IMR-90 (cell line): ENCODE measurements at regions not wholly inside any gene's neighbourhood (a gene's known extent, or its start where the extent isn't known, plus 50 kb on each side); places are given as distances from the start of the nearest gene placed in this dataset.

ENCODE experiments used
- CTCF ChIP-seq: conservative IDR thresholded peaks from 2 replicates; pipeline ENCODE4 v1.5.1; 2012; ENCODE audit warnings: mild to moderate bottlenecking, low read depth, low read length, improper control_type of control experiment
- MAZ ChIP-seq: IDR thresholded peaks from 2 replicates; pipeline ENCODE4 v1.6.1; 2012; ENCODE audit warnings: low read depth, mild to moderate bottlenecking, low read length, improper control_type of control experiment, moderate library complexity, borderline replicate concordance
- POLR2A ChIP-seq: IDR thresholded peaks from 2 replicates; pipeline ENCODE4 v1.6.1; 2012; ENCODE audit warnings: mild to moderate bottlenecking, low read depth, low read length

DNA sequence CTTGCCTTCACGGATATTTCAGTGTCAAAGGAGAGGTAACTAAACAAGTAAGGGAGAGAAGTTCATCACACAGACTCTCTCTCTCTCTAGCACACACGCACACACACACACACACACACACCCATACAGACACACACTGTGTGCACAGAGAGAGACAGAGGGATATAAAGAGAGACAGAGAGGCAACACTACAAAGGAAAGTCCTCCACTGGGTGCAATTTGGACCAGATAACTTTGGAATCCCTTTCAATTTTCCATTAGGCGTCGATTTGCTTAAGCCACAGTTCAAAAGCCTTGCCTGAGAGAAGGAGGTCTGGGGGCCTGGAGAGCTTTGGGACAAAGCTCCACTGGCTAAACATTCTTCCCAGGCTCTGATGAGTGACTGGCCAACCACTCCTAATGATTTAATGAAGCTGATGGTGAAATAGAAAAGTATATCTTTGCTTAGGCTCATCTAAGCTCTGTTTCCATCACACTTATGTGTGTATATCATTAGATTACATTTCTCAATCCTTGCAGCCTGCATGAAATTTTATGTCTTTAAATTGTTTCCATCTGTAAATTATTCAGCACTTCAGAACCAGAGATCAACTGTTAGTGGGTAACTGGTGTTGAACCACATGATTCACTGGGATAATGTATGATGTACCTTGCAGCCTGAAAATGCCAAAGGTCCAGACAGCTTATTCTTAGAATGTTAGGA is 180.8 kb downstream of the MAGEB17 start:
- TF ChIP-seq POLR2A (no peak), CTCF (no peak), MAZ (no peak)
